ENCODE measurements at regions not wholly inside any gene's neighbourhood (a gene's known extent, or its start where the extent isn't known, plus 50 kb on each side); places are given as distances from the start of the nearest gene placed in this dataset.

DNA sequence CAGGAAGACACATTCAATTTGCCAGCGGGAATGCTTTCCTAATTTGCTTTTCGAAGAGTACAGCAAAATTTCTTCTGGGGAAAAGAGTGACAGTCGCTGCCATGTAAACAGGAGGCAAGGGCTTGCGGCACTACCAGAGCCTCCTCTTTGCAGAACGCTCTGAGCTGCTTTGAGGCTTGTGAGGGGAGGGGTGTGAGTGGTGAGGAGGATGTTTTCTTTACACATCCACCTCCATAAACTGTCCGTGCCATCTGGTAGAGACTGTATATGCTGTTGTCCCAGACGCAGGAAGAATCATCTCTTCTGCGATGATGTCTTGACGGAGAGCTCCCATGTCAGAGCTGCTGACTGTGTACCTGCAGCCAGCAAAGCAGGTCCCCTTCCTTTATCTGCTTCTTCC, 138.0 kb downstream of the SOCS6 start:
- WGBS, 2 donors = 95% methylated on average over 9 of the region's 9 CpGs
- no peak for DNase-seq (ENCODE audit: low spot score in 2 of 2)
- intact Hi-C loops (cut with DNase I; ENCODE audit: low total_unique reads) = no loop called here
- TF ChIP-seq, protein P1, sequence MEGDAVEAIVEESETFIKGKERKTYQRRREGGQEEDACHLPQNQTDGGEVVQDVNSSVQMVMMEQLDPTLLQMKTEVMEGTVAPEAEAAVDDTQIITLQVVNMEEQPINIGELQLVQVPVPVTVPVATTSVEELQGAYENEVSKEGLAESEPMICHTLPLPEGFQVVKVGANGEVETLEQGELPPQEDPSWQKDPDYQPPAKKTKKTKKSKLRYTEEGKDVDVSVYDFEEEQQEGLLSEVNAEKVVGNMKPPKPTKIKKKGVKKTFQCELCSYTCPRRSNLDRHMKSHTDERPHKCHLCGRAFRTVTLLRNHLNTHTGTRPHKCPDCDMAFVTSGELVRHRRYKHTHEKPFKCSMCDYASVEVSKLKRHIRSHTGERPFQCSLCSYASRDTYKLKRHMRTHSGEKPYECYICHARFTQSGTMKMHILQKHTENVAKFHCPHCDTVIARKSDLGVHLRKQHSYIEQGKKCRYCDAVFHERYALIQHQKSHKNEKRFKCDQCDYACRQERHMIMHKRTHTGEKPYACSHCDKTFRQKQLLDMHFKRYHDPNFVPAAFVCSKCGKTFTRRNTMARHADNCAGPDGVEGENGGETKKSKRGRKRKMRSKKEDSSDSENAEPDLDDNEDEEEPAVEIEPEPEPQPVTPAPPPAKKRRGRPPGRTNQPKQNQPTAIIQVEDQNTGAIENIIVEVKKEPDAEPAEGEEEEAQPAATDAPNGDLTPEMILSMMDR (IDR thresholded peaks at IDR 0.05) = no peak
- no peak for TF ChIP-seq POLR2A (IDR thresholded peaks at IDR 0.05)
- no peak overlapping the region for H3K4me3 ChIP-seq (ENCODE audit: low read depth, poor library complexity, severe bottlenecking)

DNA sequence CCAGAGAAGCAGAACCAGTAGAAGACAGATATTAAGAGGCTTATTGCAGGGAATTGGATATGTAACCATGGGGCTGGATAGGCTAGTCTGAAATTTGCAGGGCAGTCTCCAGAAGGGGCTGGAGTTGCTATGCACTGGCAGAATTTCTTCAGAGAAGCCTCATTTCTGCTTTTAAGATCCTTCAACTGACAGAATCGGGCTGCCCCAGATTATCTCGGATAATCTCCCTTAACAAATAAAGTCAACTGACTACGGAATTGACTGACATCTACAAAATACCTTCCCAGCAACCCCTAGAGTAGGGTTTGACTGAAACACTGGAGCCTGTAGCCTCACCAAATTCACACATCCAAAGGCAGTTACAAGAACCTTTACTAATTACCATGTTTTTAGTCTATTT, 136.4 kb downstream of the SOCS6 start:
- intact Hi-C loops (cut with DNase I; ENCODE audit: low total_unique reads) = no loop called here
- no peak for TF ChIP-seq POLR2A (IDR thresholded peaks at IDR 0.05)
- TF ChIP-seq, protein P1 (IDR thresholded peaks at IDR 0.05) = no peak
- WGBS, 2 donors = 91 to 95% methylated on average over 3 of the region's 3 CpGs
- DNase-seq (ENCODE audit: low spot score in 2 of 2) = no peak
- H3K4me3 ChIP-seq (ENCODE audit: low read depth, poor library complexity, severe bottlenecking) = no peak overlapping the region

DNA sequence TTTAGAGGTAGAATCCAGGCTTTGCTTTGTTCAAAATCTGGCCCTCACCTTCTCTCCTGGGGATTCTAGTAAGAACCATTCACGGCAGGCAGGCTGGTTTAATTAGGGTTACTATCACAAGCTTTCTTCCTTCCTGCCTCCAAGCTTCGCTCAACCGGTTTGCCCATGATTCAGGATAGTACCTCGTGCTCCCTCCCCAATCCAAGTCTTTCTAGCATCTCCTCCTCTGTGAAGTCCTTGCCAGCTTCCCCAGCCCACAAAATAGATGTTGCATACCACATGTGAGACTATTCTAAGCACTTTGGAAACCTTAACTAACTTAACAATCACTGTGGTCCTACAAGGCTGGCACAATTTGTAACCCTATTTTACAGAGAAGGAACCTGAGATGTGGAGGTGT, 135.1 kb downstream of the SOCS6 start:
- TF ChIP-seq POLR2A (IDR thresholded peaks at IDR 0.05) = no peak
- TF ChIP-seq, protein P1 (IDR thresholded peaks at IDR 0.05) = no peak
- intact Hi-C loops (cut with DNase I; ENCODE audit: low total_unique reads) = no loop called here
- DNase-seq (ENCODE audit: low spot score in 2 of 2) = peak in 1 of 2 donors; percentile 62
- no peak overlapping the region for H3K4me3 ChIP-seq (ENCODE audit: low read depth, poor library complexity, severe bottlenecking)
- 20 to 22% methylated on average over 4 of the region's 4 CpGs for WGBS, 2 donors

DNA sequence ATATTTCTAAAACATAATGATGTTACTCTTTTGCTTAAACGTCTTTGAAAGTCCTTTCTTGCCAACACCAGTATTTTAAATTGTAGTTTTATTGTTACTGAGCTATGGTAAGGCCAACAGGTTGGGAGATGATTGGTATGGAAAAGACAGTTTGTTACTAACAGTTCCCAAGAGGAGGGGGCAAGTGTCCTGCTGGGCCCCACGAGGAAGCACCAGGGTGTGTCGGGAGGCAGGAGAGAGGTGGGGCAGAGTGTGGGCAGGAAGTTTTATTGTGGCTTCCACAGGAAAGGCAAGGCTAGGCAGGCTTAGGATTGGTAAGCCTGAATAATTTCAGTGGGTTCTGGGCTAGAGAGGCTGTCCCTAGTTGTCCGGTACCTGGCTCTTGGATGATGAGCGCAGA, 134.3 kb downstream of the SOCS6 start:
- no peak for TF ChIP-seq POLR2A (IDR thresholded peaks at IDR 0.05)
- TF ChIP-seq, protein P1 (IDR thresholded peaks at IDR 0.05) = no peak
- no peak overlapping the region for H3K4me3 ChIP-seq (ENCODE audit: low read depth, poor library complexity, severe bottlenecking)
- intact Hi-C loops (cut with DNase I; ENCODE audit: low total_unique reads) = no loop called here
- 36 to 39% methylated on average over 5 of the region's 5 CpGs for WGBS, 2 donors
- DNase-seq (ENCODE audit: low spot score in 2 of 2) = no peak

DNA sequence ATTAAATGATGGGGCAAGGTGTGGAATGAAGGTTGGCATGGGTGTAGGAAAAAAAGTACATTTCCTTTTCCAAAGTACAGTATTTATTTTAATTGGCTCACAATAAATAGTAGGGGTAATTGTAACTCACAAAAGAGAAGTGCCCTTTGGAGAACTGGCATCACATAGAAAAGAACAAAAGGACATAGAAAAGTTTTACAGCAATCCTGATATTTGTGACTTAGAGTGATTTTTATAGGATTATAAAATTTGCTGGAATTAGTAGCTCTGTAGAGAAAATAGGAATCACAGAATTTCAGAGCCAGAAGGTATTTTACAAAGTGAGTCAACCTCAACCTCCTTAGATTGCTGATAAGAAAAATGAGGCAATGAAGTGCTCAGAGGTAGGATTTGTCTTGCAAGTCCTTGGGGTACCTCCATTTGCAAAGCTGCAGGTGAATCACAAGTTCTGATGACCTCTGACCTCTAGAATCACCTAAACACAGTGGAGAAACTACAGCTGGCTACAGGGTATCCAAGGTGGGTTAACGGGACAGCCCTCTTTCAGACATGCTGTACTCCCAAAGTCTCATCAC, 133.6 kb downstream of the SOCS6 start:
- WGBS, 2 donors = 26 to 82% methylated on average over 1 of the region's 1 CpG
- no peak for TF ChIP-seq POLR2A (IDR thresholded peaks at IDR 0.05)
- TF ChIP-seq, protein P1 (IDR thresholded peaks at IDR 0.05) = no peak
- H3K4me3 ChIP-seq (ENCODE audit: low read depth, poor library complexity, severe bottlenecking) = no peak overlapping the region
- intact Hi-C loops (cut with DNase I; ENCODE audit: low total_unique reads) = no loop called here
- no peak for DNase-seq (ENCODE audit: low spot score in 2 of 2)
